ENCODE measurements at regions not wholly inside any gene's neighbourhood (a gene's known extent, or its start where the extent isn't known, plus 50 kb on each side); places are given as distances from the start of the nearest gene placed in this dataset.
"Not testable (repeated sequence)": the region's sequence is repeated elsewhere in the genome, so short reads cannot be mapped to it uniquely, and the experiment has no call there.

DNA sequence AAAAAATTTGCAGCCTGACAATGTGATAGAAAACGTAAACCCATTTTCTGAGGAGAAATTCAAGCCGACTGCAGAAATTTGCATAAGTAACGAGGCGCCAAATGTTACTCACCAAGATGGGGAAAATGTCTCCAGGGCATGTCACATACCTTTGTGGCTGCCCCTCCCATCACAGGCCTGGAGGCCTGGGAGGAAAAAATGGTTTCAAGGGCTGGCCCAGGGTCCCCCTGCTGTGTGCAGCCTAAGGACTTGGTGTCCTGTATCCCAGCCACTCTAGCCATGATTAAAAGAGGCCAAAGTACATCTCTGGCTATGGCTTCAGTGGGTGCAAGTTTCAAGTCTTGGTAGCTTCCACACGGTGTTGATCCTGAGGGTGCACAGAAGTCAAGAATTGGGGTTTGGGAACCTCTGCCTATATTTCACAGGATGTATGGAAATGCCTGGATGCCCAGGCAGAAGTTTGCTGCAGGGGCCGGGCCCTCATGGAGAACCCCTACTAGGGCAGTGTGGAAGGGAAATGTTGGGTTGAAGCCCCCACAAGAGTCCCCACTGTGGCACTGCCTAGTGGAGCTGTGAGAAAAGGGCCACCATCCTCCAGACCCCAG, 1842.3 kb downstream of the PCDH9 start:
- no peak for DNase-seq (ENCODE audit: low spot score)

DNA sequence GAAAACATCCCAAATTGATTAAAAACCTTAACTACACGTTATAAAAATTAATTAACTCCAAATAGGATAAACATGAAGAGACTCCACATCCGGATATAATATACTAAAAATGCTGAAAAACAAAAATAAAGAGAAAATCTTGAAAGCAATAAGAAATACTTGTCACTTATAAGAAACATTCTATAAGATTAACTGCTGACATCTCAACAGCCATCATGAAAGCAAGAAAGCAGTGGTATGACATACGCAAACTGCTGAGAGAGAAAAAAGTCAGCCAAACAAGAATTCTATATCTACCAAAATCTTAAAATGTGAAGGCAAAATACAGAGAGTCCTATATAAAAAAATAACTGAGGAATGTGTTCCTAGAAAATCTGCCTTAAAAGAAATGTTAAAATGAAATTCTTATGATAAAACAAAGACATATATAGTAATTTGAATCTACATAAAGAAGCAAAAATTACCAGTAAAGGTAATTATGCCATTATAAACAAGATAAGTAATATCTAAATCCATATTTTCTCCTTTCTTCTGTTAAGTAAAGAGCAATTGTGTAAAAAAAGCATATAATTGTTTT, 1851.1 kb downstream of the PCDH9 start:
- no peak for DNase-seq (ENCODE audit: low spot score)

DNA sequence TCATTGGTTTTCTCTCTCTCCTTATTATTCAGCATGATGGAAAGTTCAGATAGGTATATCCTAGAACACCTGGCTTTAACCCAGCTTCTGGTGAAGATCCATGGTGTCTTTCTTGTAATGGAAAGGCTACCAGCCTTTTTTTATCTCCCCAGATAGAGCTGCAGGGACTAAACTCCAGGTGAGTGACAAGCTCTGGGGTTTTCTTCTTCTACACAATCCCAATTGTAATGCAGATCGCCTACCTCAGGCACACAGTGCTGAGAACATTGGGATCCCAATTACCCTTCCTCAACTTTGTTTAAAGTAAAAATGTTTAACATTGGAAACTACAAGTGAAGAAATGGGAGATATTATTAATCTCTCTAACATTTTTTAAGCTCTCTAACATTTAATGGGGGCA, 1851.7 kb downstream of the PCDH9 start:
- no peak for DNase-seq (ENCODE audit: low spot score)

- no peak for DNase-seq (ENCODE audit: low spot score)
Observed at GRCh38 chr13:65368832-65369231, 1861.3 kb downstream of the PCDH9 start.

- no peak for DNase-seq (ENCODE audit: low spot score)
Observed at GRCh38 chr13:65353951-65354350, 1876.2 kb downstream of the PCDH9 start.

- DNase-seq (ENCODE audit: low spot score) = not testable (repeated sequence)
Observed at GRCh38 chr13:65353150-65353549, 1877.0 kb downstream of the PCDH9 start.

DNA sequence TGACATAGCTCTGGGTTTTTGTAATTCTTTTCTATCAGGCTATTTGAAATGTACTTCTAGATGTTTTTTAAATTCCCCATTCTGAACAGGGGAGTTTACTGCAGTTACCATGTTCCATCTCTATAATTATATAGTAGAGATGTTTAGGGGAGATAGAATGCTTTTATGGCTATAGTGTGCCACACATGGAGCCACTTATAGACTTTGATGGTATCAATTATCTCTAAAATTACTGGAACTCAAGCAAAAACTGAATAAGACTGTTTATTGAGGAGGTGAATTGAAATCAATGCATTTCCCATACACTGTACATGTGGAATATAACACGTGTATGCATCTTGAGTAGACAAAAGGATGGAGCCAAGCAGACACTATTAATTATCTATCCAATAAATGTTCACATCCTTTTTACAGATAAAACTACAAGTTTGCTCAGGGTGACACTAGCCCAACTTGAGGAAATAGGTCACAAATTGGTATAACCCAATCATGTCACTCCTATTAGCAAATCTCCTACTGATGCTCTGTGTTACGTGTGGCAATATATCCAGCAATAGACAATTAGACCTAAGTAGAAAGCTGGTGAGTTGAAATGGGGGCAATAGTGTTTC, 1882.6 kb downstream of the PCDH9 start:
- DNase-seq (ENCODE audit: low spot score) = no peak

DNA sequence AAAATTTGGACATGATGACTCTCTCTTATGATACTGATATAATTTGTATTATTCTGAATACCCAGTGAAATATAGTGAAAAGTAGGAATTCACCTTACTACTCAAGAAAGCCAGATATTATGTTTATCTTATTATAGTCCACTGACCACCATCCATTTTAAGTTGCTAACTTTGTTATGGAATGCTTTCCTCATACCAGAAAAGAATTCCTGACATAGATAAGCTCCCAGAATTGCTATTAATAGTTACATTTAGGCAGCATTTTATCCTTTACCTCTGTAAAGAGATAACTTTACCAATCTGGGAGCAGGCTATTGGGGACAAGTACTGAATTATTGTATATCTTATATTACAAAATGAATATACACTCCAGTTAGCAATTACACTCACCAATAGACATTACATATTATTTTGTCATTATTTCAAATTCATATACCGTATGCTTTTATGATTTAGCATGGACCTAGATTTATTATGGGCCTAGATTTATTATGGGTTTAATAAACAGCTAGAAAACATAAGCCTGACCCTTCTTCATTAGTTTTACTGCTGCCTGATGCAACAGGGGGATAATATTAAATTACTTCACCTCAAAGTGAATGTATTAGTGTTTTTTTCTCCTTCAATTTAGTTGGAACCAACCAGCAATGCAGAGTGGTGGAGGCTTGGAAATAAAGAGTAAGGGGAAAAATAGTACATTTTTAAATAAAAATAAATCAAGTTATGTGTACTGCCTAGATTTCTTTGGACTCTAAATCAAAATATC, 1886.1 kb downstream of the PCDH9 start:
- DNase-seq (ENCODE audit: low spot score) = no peak

- DNase-seq (ENCODE audit: low spot score) = no peak
Observed at GRCh38 chr13:65342541-65343337, 1887.4 kb downstream of the PCDH9 start.

GRCh38 chr13:65339241-65339640, 1890.9 kb downstream of the PCDH9 start:
- DNase-seq (ENCODE audit: low spot score) = no peak

DNA sequence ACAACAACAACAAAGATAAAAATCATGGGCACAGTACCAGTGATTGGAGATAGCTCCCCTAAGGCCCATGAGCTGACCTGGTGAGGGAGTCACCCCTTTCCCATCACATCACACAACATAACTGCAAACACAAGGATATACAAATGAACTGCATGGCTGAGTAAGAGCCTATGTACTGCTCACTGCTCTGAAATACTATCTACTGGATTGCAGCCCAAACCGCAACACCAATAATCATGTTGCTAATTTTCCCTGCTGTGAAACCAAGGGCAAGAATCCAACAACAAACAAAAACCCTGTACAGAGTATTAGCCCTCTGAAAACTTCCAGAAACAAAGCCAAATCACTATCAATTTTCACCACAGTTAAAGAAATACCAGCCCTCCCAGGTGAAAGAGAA, 1893.2 kb downstream of the PCDH9 start:
- no peak for DNase-seq (ENCODE audit: low spot score)

DNA sequence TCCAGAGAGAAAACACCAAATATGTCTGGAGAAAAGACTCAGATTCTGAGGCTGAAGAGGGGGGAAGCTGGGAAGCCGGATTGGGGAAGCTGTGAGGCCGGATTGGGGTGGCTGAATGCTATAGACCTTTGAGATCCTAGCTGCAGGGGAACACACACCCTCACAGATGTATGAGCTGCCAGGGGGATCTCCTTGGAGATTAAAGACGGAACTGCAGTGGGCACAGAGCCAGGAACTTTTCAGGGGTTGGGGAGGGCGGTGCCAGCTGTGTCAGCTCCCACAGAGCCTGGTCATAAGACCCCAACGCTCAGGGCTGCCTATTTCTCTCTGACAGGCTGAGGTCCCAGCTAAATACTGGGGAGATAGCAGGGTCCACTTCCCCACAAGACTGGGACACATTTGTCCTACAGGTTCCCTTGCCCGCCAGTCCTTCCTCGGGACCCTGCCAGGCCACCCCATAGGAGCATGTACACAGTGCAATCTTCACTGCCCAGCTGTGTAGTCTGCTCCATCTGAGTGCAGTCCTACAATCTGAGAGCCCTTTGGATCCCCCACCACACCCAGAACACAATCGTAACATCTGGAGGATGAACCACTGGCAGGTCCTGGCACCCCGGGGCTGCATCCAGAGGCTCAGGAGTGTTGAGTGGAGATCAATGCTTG, 1893.9 kb downstream of the PCDH9 start:
- no peak for DNase-seq (ENCODE audit: low spot score)

DNA sequence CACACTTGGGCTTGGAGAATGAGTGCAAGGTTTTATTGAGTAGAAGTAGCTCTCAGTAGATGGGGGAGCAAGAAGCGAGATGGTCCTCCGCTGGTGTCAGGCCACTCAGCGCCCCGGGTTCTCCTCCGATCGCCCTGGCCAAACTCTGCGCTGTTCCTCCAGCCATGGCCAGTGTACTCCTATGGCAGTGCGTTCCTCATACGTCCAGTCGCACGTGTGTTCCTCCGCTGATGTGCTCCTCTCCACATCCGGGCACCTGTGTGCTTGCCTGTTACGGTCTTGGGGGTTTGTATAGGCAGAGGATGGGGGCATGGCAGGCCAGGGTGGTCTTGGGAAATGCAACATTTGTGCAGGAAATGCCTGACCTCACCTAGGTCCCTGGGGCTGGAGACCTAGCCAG, 1899.4 kb downstream of the PCDH9 start:
- no peak for DNase-seq (ENCODE audit: low spot score)

- DNase-seq (ENCODE audit: low spot score) = no peak
Observed at GRCh38 chr13:65330287-65330686, 1899.8 kb downstream of the PCDH9 start.

DNA sequence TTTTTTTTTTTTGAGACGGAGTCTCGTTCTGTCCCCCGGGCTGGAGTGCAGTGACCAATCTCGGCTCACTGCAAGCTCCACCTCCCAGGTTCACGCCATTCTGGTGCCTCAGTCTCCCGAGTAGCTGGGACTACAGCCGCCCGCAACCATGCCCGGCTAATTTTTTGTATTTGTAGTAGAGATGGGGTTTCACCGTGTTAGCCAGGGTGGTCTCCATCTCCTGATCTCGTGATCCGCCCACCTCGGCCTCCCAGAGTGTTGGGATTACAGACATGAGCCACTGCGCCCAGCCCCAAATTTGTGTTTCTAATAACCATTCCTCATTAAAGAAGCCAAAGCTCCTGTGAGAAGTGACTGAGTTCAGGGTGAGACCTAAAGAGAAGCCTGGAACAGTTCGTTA, 1906.9 kb downstream of the PCDH9 start:
- not testable (repeated sequence) for DNase-seq (ENCODE audit: low spot score)

- not testable (repeated sequence) for DNase-seq (ENCODE audit: low spot score)
Observed at GRCh38 chr13:65321423-65321822, 1908.7 kb downstream of the PCDH9 start.

DNA sequence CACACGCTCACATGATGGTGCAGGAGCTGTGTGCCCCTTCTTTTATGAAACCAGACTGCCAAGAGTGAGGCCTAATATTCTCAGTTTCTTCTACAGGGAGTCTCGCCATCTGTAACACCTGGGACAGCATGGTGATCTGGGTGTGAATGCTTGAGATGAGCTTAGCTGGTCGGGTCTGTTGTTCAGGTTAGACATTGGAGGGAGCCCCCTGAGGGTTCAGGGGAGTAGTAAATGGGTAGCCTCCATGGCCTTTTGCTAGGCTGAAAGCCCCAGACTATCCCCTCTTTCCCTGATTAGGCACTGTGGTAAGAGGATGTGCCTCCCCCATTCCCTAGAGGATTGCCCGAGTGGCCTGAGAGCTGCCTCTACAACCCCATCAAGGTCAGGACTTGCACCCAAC, 1916.1 kb downstream of the PCDH9 start:
- DNase-seq (ENCODE audit: low spot score) = no peak

- DNase-seq (ENCODE audit: low spot score) = no peak
Observed at GRCh38 chr13:65310663-65311328, 1919.3 kb downstream of the PCDH9 start.

GRCh38 chr13:65309906-65310305, 1920.2 kb downstream of the PCDH9 start:
- no peak for DNase-seq (ENCODE audit: low spot score)

DNA sequence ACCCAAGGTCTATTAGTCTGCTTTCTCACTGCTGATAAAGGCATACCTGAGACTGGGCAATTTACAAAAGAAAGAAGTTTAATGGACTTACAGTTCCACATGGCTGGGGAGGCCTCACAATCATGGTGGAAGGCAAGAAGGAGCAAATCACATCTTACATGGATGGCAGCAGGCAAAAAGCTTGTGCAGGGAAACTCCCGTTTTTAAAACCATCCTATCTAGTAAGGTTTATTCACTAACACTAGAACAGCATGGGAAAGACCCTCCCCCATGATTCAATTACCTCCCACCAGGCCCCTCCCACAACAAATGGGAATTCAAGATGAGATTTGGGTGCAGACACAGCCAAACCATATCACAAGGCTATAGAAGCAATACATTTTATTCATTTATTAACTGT, 1921.4 kb downstream of the PCDH9 start:
- DNase-seq (ENCODE audit: low spot score) = not testable (repeated sequence)

- DNase-seq (ENCODE audit: low spot score) = no peak
Observed at GRCh38 chr13:65307056-65307455, 1923.1 kb downstream of the PCDH9 start.
